ENCODE measurements at regions not wholly inside any gene's neighbourhood (a gene's known extent, or its start where the extent isn't known, plus 50 kb on each side); places are given as distances from the start of the nearest gene placed in this dataset.
"Not testable (repeated sequence)": the region's sequence is repeated elsewhere in the genome, so short reads cannot be mapped to it uniquely, and the experiment has no call there.

GRCh38 chr2:55124682-55125081 lies 74.4 kb upstream of the RTN4 start:
- not testable (repeated sequence) for DNase-seq (ENCODE audit: low spot score)

- no peak for DNase-seq (ENCODE audit: low spot score)
Observed at GRCh38 chr2:55123851-55124269, 73.6 kb upstream of the RTN4 start.

GRCh38 chr2:55120634-55121359 lies 70.5 kb upstream of the RTN4 start:
- peak; percentile 80 for DNase-seq (ENCODE audit: low spot score)

GRCh38 chr2:55119711-55120487 lies 69.6 kb upstream of the RTN4 start:
- no peak for DNase-seq (ENCODE audit: low spot score)

GRCh38 chr2:55118643-55119083 lies 68.4 kb upstream of the RTN4 start:
- no peak for DNase-seq (ENCODE audit: low spot score)

GRCh38 chr2:55116966-55117365 lies 66.7 kb upstream of the RTN4 start:
- no peak for DNase-seq (ENCODE audit: low spot score)

- DNase-seq (ENCODE audit: low spot score), result no peak
Observed at GRCh38 chr2:55116598-55116964, 66.3 kb upstream of the RTN4 start.

- no peak for DNase-seq (ENCODE audit: low spot score)
Observed at GRCh38 chr2:55115761-55116597, 65.7 kb upstream of the RTN4 start.

GRCh38 chr2:55114597-55114996 lies 64.3 kb upstream of the RTN4 start:
- no peak for DNase-seq (ENCODE audit: low spot score)

- DNase-seq (ENCODE audit: low spot score), result no peak
Observed at GRCh38 chr2:55114082-55114481, 63.8 kb upstream of the RTN4 start.

GRCh38 chr2:55112229-55113031 lies 62.2 kb upstream of the RTN4 start:
- DNase-seq (ENCODE audit: low spot score), result peak; percentile 91

GRCh38 chr2:55111570-55112228 lies 61.4 kb upstream of the RTN4 start:
- no peak for DNase-seq (ENCODE audit: low spot score)

- no peak for DNase-seq (ENCODE audit: low spot score)
Observed at GRCh38 chr2:55111230-55111569, 60.9 kb upstream of the RTN4 start.

- no peak for DNase-seq (ENCODE audit: low spot score)
Observed at GRCh38 chr2:55109219-55109891, 59.1 kb upstream of the RTN4 start.

- no peak for DNase-seq (ENCODE audit: low spot score)
Observed at GRCh38 chr2:55108456-55109160, 58.4 kb upstream of the RTN4 start.

- no peak for DNase-seq (ENCODE audit: low spot score)
Observed at GRCh38 chr2:55107436-55107835, 57.2 kb upstream of the RTN4 start.

GRCh38 chr2:55106148-55106547 lies 55.9 kb upstream of the RTN4 start:
- DNase-seq (ENCODE audit: low spot score), result no peak

GRCh38 chr2:55105456-55105855 lies 55.2 kb upstream of the RTN4 start:
- DNase-seq (ENCODE audit: low spot score), result no peak

GRCh38 chr2:55103046-55103445 lies 52.8 kb upstream of the RTN4 start:
- no peak for DNase-seq (ENCODE audit: low spot score)
